CD4-positive, alpha-beta T cell treated with Interleukin-1 beta for 1 hour (primary cell): ENCODE measurements at regions not wholly inside any gene's neighbourhood (a gene's known extent, or its start where the extent isn't known, plus 50 kb on each side); places are given as distances from the start of the nearest gene placed in this dataset.
A peak's percentile ranks its signal among the peaks of the same experiment; 100 is the strongest.

Experiments
- DNase-seq, 2 donors: peaks; one replicate each; pipeline ENCODE4 v3.0.0-alpha.2; 2020 to 2022

DNA sequence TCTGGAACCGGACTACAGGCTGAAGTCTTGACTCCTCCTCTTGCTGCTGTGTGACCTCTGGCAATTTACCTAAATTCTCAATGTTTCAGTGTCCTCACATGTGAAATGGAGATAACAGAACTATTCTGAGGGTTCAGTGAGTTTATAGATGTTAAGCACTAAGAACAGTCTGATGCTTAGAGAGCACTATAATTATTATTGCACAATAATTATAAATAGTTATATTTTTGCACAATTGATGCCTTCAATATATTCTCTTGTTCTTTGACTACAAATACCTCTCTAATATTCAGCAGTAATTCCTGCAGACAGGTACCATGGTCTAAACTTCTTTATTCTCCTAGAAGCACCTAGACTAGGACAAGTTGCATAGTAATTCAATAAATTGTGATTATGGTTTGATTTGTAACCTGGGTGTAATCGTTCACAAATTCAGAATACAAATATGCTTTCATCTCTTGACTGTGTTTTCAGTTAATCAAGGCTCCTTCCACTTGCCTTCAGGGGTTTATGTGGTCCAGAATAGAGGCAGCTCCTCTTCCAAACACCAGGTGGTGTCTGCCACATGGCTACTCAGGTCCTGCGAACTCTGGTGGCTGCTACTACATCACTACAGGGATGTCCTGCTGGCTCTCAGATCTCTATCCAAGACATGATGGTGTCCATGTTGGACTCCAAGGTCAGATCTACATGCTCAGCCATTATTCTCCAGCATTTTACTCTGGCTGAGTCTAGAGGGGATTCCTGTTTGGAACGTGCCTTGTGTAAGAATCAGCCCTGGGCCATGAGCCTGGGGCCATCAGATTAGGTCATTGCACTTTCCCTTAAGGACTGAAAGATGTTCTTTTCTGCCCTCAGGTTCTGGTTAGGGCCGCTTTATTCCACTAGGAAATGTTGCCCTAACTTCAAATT, 103.4 kb downstream of the QRFPR start:
- no peak for DNase-seq

DNA sequence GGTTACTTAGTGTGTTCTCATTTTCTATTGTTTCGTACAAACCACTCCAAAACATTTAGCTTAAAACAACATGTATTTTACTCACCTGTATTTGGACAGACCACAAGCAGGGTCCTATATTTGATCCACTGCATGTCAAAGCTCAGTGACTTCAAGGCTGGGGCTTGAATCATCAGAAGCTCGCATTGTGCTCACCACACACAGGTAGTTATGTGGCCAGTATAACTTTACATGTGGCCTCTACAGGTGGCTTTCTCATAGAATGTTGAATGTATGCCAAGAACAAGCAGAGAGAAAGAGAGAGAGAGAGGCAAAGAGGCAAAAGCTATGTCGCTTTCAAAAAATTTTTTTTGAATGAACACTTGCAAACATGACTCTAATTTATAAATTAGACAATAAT, 107.6 kb downstream of the QRFPR start:
- no peak for DNase-seq

DNA sequence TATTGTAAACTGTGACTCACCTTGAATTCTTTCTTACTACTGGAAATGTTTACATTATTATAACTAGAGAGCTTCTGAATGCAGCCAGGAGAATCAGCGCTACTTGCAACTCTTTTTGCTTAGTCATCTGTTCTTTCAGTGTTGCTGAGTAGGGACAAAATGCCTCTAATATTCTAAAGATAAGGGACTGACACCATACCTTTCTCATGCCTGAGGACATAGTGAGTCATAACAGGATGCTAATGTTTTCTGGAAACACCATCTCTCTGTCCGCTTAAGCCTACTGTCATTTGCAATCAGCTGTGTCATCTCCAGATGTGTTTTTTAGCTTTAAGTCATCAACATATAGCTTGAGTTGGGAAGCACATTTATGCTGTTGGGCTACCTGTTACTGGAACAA, 108.3 kb downstream of the QRFPR start:
- no peak for DNase-seq

DNA sequence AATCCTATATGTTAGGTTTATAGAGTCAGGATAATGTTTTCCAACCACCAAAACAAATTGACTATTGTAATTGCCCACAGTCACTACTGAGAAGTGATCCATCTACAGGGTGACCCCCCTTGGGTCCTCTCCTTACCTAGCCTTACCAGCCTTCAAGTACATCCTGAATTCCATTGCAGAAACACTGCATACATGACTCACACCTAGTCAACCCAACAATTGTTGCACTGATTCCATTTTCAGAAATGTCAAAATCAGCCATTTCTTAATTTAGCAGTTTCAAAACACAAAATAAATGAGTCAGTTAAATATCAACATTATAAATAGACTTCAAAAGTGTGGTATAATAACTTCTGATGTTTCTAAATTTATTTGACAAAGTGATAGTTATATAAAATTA, 106.3 kb upstream of the TNIP3 start:
- DNase-seq = no peak

DNA sequence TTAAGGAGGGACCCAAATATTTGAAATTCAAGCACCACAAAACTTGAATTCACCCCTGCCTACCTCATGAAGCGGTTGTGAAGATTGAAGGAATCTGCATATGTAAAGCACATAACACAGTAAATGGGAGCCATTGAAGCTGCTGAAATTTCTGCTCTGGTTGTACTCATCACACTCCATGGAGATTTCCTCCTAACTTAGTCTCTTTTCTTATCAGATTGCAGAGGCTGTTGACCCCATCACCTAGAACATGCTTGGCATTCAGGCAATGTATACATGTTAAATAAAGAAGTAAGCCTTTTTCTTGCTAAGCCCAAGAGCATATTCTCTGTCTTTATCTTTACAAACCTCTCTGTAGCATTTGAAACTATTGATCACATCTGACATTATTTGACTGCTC, 104.9 kb upstream of the TNIP3 start:
- no peak for DNase-seq

DNA sequence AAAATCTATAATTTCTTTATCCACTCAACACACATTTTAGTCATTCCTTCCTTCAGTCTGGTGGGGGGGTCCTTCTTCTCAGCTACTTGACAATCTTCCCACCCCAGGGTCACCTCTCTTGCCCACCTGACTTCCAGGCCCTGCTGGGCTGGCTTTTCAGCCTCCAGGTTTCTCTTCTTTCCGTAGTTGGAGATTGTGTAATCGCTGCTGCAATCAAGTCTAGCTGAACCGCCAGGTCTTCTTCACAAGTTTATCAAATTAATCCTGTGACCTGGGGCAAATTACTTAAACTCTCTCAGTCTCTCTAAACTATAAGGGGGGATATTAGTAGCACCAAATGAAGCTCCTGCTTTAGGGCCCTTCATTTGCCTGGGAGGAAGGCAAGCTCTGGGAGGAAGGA, 102.9 kb upstream of the TNIP3 start:
- no peak for DNase-seq

DNA sequence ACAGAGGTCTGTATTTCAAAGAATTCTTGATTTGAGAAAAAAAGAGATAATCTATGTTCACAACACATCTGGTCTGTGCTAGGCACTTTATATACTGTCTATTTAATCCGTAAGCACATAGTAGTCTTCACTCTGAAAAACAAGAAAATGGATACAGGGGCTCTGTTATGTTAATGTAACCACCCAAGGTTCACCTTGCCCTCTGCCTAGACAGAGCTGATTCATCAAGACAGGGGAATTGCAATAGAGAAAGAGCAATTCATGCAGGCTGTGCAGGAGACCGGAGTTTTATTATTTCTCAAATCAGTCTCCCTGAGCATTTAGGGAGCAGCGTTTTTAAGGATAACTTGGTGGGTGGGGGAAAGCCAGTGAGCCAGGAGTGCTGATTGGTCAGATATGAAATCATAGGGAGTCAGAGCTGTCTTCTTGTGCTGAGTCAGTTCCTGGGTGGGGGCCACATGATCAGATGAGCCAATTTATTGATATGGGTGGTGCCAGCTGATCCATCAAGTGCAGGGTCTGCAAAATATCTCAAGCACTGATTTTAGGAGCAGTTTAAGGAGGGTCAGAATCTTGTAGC, 92.9 kb upstream of the TNIP3 start:
- DNase-seq = no peak

DNA sequence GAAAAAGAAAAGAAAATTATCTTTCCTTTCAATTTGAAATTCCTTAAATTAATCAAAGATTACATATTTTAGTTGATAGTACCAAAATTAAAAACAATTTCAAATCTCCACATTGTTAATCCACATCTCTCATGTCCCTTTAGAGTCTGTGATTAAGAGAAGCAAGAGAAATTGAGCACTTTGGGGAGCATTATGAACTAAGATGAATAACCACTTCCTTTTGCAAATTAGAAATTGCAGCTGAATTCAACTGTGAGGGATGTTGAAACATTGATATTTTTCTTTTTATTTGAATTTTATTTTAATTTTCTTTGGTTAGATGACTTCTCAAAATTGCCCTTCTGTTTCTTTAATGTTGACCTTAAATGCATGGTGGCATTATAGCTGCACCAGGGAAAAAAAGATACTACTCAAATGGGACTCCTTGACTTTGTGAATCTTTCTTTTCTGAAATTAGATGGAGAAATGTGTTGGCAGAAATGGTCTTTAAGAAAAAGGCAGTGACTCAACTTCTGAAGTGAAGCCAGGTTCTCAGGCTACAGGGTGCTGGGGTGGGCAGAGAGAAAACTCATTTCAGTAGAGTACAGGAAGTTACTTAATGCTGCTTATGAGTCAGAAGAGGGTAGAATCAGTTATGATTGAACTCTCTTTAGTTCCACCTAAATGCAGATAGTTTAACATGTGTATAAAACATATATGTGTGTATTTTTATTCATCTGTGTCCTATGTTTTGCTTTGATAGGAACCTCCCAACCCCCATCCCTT, 92.0 kb upstream of the TNIP3 start:
- DNase-seq = peak; percentile 42 to 53

DNA sequence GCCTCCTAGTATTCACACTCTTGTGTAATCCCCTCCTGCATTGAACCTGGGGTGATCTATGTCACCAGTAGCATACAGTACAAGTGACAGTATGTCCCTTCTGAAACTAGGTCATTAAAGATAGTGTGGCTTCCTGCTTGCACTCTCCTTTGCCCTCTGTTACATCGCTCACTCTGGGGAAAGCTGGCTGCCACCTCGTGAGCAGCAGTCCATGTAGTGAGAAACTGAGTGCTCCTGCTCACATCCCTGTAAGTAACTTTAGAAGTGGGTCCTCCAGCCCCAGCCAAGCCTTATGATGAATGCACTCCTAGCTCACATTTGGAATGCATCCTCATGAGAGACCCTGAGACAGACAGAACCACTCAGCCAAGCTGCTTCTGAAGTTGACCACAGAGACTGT, 89.8 kb upstream of the TNIP3 start:
- DNase-seq = peak; percentile 33 to 65

DNA sequence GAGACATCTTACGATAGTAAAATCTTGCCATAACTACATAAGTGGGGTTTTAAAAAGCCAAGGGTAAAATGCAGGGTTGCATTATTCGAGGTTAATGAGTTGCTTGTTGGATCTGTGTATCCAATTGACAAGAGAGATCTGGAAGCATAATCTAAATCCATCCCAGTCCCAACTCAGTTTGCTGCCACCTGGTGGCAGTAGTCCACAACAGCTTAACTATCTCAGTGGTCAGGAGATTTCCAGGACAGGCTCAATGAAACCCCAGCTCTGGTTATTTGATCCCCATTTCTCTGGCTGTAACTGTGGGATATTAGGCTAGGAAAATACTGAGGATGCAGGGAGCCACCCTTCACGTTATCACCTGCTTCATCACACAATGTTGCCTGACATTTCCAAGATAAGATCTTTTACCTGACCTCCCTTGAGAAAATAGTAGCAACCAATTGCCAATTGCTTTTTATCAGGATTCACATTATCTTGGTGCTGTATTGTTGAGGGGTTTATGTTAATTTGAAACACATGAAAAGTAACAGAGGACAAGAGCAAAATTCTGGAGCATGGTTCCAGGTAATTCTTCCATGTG, 88.2 kb upstream of the TNIP3 start:
- DNase-seq = peak; percentile 54 to 63

DNA sequence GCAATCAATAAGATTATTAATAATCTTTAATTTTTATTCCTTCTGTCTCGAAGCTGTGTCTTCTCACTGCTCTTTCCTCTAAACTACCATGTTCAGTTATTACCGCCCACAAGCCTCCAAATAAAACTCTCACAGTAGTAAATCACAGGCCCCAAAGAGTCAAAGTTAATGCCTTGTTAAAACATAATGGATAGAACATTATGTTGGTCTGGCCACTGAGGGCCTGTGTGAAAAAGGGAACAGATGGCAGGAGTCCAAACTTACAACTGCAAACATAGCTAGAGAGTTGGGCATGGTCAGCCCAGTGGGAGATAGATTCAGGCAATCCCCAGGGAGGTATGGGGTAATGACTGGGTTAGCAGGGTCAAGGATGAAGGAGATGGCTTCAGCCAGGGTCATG, 84.6 kb upstream of the TNIP3 start:
- DNase-seq = no peak

DNA sequence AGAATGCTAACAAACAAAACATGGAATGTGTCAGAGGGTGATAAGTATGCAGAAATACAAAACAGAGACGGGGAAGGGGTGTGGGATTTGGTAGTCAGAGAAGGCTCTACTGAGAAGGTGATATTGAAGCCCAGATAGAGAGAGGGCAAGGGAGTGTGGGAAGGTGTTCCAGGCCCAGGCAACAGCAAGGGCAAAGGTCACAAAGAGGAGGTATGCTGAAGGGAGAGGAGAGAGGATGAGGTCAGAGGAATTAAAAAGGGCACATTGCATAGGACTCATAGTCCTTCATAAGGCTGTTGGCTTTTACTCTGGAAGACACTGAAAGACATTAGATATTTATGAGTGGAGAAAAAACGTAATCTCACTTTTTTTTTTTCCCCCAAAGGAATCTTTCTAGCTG, 82.6 kb upstream of the TNIP3 start:
- no peak for DNase-seq

DNA sequence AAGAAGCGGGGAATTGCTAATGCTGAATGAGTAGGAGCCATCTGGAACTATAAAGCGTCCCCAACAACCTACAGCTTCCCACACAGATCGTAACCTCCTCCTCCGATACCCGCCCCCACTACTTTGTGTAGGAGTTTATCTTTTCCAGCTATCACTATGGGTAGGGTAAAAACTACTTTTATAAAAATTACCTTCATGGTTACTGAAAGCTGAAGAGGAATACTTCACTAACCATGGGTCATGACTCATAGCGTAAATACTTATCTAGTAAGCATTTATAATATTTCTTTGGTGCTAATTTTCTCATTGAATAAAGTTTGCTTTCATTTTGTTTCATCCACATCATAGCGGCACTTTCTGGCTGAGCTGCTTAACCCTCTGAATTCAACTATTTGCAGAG, 79.4 kb upstream of the TNIP3 start:
- no peak for DNase-seq

DNA sequence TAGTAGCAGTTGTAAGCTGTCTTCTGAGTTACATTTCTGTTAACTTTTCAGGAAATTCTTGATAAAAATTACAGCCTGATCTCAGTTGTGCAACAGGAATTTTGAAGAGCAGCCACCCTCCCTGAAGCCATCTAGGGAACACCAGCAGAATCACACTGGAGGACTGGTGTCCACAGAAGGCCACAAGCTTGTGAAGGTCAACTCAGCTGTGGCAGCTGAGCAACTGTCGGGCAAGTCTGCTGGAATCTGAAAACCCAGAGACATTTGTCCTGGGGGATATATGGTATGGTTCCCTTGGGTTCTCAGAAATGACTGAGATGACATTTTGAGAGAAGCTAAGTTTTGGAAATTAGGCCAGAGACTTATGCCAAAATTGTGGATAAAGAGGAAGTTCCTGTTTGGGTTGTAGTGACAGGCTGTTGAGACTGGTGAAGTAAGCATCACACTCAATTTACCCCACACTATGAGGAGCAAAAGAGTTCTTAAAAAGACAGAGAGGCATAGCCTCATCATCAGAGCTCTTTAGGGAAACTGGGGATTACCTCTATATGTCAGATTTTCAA, 78.1 kb upstream of the TNIP3 start:
- no peak for DNase-seq

DNA sequence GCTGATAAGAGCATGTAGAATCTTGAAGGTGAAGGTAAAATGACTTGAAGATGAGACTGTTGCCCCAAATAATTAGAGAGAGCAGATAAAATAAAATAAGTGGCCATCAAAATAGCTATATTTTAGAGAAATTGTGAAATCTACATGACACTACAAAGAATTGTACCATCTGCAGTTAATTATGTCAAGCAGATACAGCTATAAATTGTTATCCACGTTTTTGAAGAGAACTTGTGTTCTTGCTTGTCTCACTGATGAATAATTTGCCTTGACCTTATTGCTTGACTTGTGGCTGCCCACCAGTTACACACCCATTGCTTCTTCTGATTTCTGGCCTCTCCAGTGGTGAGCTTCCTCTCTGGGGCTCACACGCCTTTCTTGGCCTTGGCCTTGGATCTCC, 75.8 kb upstream of the TNIP3 start:
- DNase-seq = no peak

DNA sequence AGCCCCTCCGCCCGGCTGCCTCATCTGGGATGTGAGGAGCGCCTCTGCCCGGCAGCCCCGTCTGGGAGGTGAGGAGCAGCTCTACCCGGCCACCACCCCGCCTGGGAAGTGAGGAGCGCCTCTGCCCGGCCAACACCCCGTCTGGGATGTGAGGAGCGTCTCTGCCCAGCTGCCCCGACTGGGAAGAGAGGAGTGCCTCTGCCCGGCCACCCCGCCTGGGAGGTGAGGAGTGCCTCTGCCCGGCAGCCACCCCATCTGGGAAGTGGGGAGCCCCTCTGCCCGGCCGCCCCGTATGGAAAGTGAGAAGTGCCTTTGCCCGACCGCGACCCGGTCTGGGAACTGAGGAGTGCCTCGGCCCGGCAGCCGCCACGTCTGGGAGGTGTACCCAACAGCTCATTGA, 74.3 kb upstream of the TNIP3 start:
- no peak for DNase-seq

DNA sequence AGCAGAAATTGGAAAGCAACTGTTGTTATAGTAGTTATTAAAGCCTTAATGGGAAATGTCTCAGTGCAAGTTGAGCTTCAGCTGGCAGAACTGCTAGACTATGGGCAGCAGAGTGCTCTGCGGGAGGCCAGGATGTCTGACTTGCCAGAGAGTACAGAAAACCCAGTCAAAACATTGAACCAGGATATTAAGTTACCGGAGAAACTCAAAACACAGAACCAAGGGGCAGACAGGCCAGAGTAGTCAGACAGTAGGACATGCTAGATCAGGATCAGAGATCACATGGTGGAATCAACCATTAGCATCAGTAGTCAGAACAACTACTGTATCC, 72.9 kb upstream of the TNIP3 start:
- DNase-seq = no peak

DNA sequence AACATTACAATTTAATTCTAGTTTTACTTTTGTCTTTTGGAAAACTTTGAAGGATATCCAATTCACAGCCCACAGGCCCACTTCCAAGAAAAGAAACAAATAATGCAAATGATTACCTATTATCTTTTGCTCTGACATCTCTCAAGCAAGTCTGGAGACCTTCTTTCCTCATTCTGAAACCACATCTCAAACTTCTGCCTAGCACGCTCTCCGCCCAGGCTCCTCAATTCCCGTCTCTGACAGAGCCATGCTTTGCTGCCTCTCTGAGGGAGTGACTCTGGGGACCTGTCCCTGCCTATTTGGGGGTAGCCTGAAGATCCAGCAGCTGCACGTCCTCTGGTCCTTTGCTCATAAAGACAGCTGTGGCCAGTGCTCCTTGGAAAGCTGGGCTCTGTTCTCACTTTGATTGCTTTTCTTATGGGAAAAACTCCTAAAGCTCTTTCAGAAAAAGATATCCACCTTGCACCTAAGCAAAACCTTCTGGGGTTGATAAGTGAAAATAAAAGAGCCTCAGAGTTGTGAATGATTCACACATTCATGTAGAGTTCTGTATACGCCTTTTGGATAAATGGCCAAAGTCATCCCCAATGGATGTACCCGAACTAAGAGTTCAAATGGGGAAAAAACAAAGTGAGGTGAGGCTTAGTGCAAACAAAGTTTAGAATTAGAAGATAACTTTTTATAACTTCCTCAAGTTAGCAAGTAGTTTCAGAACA, 72.4 kb upstream of the TNIP3 start:
- DNase-seq = no peak

DNA sequence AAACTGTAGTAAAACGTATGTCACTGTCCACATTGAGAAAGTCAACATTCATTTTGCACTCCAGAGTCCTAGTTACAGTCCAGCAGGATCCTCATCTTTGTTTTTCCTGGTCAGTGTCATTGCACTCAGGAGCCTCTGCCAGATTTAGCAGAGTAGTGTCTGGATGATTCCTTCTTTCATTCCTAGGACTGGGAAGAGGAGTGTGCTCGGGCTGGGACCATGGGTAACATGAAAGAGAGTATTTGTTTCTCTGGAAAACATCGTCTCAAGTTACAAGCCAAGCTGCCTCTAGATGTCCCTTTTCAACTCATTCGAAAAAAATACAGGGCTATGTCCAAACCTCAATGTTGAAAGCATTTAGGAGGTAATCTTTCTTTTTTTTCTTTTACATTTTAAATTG, 69.9 kb upstream of the TNIP3 start:
- no peak for DNase-seq

DNA sequence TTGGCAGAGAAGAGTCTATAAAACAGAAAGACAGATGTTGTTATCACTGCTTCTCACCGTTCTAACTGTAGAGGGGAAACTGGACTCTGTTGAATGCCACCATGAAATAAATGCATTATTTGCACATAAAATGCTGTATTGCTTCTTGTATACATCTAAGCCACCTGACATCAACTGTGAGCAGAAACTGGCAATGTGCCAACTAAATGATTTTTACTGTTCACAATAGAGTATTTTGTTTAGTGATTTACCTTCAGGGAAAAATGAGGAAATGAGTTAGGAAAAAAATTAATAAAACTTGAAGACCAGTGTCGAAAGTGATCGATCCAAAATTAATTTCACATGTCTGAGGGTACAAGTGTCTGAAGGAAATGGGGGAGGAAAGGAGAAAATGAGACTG, 65.9 kb upstream of the TNIP3 start:
- no peak for DNase-seq

DNA sequence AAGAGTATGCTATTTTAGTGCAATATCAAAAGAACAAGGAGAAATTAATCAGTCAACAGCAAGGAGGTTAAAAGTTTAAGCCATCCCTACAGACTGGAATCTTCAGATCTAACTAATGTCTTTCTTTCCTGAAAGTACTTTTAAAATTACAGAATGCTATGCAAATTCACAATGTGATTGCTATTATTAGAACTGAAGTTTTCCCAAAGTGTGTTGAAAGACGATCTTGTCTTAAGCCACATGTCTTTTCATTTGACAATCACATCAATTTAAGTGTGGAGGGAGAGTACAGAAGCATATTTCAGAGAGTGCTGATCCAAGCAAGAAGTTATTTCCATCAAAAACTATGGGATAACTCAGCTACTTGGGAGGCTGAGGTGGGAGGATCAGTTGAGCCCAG, 64.7 kb upstream of the TNIP3 start:
- no peak for DNase-seq

DNA sequence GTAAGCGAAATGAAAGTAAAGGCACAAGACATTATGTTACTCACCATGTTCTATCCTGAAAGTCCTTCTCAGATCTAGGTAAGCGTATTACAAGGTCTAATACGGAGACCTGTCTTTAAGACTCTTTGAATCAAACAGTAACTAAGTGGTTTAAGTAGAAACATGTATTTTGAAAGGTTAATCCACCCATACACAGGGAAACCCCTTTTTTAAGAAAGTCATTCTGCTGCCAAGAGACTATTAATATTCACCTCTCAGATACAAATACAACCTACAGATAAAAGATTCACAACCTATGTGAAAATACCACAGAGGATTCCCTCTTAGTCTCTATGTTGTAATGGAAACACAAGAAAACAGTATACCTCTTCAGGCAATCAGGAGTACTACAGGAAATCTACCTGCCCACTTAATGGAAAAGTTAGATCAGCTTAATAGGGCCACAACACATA, 63.2 kb upstream of the TNIP3 start:
- peak in 1 of 2 donors; percentile 48 for DNase-seq

DNA sequence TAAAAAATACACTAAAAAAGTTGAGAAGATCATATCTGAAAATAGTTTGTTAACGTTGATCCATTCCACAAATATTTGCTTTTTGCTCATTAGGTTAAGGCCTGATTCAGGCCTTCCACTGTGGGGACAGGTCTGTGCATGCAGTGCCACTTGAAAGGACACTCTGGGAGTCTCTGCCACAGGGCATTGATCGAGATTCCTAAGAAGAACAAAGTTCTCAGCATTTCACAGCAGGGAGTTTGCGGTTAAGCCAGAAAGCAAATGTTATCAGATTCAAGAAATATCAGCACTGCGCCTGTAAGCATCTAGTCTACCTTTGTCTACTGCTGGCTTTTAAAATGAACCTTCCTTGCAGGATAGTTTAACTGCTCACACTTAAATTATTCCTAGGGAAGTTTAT, 62.2 kb upstream of the TNIP3 start:
- no peak for DNase-seq
